ENCODE measurements at regions not wholly inside any gene's neighbourhood (a gene's known extent, or its start where the extent isn't known, plus 50 kb on each side); places are given as distances from the start of the nearest gene placed in this dataset.
"Not testable (repeated sequence)": the region's sequence is repeated elsewhere in the genome, so short reads cannot be mapped to it uniquely, and the experiment has no call there.

DNA sequence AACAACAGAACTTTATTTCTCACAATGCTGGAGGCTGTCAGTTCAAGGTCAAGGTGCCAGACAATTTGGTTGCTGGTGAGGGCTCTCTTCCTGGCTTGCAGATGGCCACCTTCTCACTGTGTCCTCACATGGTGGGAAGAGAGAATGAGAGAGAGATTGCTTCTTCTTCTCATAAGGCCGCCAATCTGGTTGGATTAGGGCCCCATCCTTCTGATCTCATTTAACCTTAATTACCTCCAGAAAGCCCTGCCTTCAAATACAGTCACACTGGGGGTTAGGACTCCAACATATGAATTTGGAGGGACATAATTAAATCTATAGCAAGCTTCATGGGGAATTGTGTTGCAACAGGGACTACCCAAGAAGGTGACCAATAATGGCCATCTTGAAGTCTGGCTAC, 110.2 kb downstream of the LHX2 start:
- Histone ChIP-seq H3K27me3 (ENCODE audit: control insufficient read depth, insufficient read depth, low read length) (no peaks in the 10 kb centered on the region), H3K27ac (ENCODE audit: low read length) (no peak overlapping the region), H3K9me3 (ENCODE audit: control insufficient read depth, insufficient read depth, low read depth, low read length) (no peaks in the 10 kb centered on the region), H3K4me1 (ENCODE audit: control insufficient read depth, insufficient read depth, low read length) (peaks cover 2% of the 10 kb centered on the region; the same call in 1 of the 2 replicates), H3K36me3 (ENCODE audit: control insufficient read depth, insufficient read depth, low read length) (no peaks in the 10 kb centered on the region), H3K4me3 (ENCODE audit: low read depth in 2 of 2, low read length in 2 of 2) (no peak overlapping the region)
- no peak for TF ChIP-seq TCF7L2 (IDR thresholded peaks at IDR 0.05; ENCODE audit: low read depth, low read length)
- intact Hi-C loops (cut with micrococcal nuclease; ENCODE audit: unreplicated experiment) (loop anchor here (10.0 kb wide), 1 partner anchor 193 kb away; no protein-coding TSS in a partner anchor), in situ Hi-C loops (cut with HindIII; ENCODE audit: low pct_unique_long_range_greater_than_20kb, low sequenced_read_pairs) (no loop called here)
- ChIA-PET CTCF (interaction anchor here (0.8 to 1.3 kb wide), 2 partner anchors 81 to 99 kb away, joined by 3 to 13 read pairs; no protein-coding TSS in a partner anchor), POLR2A (no interaction called here)
- BruUV-seq (replicated peaks), result no TSS peak
- ATAC-seq (no peak), DNase-seq (ENCODE audit: low read depth, low spot score) (no peak)

DNA sequence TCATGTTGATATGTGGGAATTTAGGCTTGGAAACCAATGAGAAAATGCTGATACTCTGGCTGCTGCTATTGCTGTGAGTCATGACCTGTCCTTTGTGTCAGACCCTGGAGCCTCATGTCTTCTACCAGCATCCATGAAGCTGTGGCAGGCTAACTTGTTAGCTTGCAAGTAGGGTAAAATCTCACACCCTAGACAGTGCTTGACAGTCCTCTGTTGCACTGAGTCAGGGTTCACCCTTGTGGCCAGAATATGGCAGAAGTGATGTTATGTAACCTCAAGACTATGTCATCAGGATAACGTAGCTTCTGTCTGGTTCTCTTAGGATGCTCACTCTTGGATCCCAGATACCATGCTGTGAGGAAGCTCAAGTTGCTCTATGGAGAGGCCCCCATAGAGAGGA, 110.8 kb downstream of the LHX2 start:
- POLR2A ChIA-PET, result no interaction called here
- TF ChIP-seq POLR2AphosphoS5 (IDR thresholded peaks at IDR 0.05; ENCODE audit: low read depth, low read length), result no peak
- TF ChIP-seq, protein P1, sequence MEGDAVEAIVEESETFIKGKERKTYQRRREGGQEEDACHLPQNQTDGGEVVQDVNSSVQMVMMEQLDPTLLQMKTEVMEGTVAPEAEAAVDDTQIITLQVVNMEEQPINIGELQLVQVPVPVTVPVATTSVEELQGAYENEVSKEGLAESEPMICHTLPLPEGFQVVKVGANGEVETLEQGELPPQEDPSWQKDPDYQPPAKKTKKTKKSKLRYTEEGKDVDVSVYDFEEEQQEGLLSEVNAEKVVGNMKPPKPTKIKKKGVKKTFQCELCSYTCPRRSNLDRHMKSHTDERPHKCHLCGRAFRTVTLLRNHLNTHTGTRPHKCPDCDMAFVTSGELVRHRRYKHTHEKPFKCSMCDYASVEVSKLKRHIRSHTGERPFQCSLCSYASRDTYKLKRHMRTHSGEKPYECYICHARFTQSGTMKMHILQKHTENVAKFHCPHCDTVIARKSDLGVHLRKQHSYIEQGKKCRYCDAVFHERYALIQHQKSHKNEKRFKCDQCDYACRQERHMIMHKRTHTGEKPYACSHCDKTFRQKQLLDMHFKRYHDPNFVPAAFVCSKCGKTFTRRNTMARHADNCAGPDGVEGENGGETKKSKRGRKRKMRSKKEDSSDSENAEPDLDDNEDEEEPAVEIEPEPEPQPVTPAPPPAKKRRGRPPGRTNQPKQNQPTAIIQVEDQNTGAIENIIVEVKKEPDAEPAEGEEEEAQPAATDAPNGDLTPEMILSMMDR (IDR thresholded peaks at IDR 0.05), result no peak
- TF ChIP-seq REST (IDR thresholded peaks at IDR 0.05; ENCODE audit: insufficient read depth in 1 of 2, low read depth in 2 of 2, low read length in 1 of 2), result no peak
- no peak for TF ChIP-seq SIN3A (IDR thresholded peaks at IDR 0.05; ENCODE audit: borderline replicate concordance, insufficient read depth, low read depth, low read length)
- TF ChIP-seq TCF7L2 (IDR thresholded peaks at IDR 0.05; ENCODE audit: low read depth, low read length), result no peak
- no TSS peak for BruUV-seq (replicated peaks)
- DNase-seq (ENCODE audit: low read depth, low spot score) (no peak), ATAC-seq (no peak)
- intact Hi-C loops (cut with micrococcal nuclease; ENCODE audit: unreplicated experiment) (loop anchor here (10.0 kb wide), 1 partner anchor 192 kb away; no protein-coding TSS in a partner anchor), in situ Hi-C loops (cut with HindIII; ENCODE audit: low pct_unique_long_range_greater_than_20kb, low sequenced_read_pairs) (no loop called here)
- Histone ChIP-seq H3K36me3 (ENCODE audit: control insufficient read depth, insufficient read depth, low read length) (no peaks in the 10 kb centered on the region), H3K27me3 (ENCODE audit: control insufficient read depth, insufficient read depth, low read length) (no peaks in the 10 kb centered on the region), H3K4me3 (ENCODE audit: low read depth in 2 of 2, low read length in 2 of 2) (no peak overlapping the region), H3K4me1 (ENCODE audit: control insufficient read depth, insufficient read depth, low read length) (peaks cover 2% of the 10 kb centered on the region; the same call in 1 of the 2 replicates), H3K27ac (ENCODE audit: low read length) (no peak overlapping the region), H3K9me3 (ENCODE audit: control insufficient read depth, insufficient read depth, low read depth, low read length) (no peaks in the 10 kb centered on the region)
- CTCF ChIA-PET, result interaction anchor here (0.8 to 1.3 kb wide), 2 partner anchors 82 to 100 kb away, joined by 3 to 13 read pairs; no protein-coding TSS in a partner anchor

DNA sequence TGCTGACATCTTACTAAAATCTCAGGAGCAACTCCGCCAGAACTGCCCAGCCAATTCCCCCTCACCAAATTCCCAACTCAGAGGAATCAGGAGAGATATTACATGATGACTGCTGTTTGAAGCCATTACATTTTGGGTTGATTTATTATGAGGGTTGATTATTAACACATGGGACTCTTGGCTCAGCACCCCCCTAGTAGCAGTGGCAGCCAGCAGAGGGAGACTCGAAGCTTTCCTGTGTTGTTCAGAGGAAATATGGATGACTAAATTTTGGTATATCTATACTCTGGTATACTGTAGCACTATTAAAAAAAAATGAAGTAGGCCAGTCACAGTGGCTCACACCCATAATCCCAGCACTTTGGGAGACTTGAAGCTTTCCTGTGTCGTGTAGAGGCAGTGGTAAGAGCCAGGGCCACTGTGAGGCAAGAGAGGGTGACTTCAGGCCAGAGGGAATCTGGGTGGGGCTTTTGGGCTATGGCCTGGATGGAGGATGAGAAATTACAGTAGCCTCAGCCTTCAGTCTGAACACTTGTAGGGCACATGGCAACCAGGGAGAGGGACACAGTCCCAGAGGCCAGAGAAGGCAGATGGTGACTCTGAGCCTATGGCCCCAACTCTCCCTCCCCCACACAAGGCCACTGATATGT, 111.4 kb downstream of the LHX2 start:
- no peak for DNase-seq (ENCODE audit: low read depth, low spot score)
- CTCF ChIA-PET, result interaction anchor here (0.8 to 1.3 kb wide), 3 partner anchors 82 to 161 kb away, joined by 3 to 13 read pairs (median 6); no protein-coding TSS in a partner anchor

DNA sequence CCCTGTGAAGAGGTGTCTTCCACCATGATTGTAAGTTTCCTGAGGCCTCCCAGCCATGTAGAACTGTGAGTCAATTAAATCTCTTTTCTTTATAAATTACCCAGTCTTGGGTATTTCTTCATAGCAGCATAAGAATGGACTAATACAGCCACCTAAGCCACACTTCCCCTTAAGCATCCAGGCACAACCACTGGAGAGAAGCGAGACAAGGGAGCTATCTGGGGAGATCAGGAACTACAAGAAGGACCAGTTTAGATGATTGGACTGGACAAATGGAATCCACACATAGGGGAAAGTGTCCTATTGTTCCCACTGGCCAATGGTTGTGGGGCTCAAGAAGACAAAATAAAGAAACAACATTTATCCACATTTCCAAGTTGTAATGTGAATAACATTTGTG, 112.1 kb downstream of the LHX2 start:
- ChIA-PET CTCF (interaction anchor here (1.0 kb wide), 1 partner anchor 161 kb away, joined by 6 read pairs; no protein-coding TSS in a partner anchor), POLR2A (interaction anchor here (0.6 kb wide), 1 partner anchor 107 kb away, joined by 4 read pairs; no protein-coding TSS in a partner anchor)
- DNase-seq (ENCODE audit: low read depth, low spot score); H3K36me3 ChIP-seq (ENCODE audit: control insufficient read depth, insufficient read depth, low read length); H3K27ac ChIP-seq (ENCODE audit: low read length); H3K4me3 ChIP-seq (ENCODE audit: low read depth in 2 of 2, low read length in 2 of 2); ATAC-seq; in situ Hi-C loops (cut with HindIII; ENCODE audit: low pct_unique_long_range_greater_than_20kb, low sequenced_read_pairs); H3K27me3 ChIP-seq (ENCODE audit: control insufficient read depth, insufficient read depth, low read length); H3K9me3 ChIP-seq (ENCODE audit: control insufficient read depth, insufficient read depth, low read depth, low read length); BruUV-seq (replicated peaks): not testable (repeated sequence)
- peaks cover 10% of the 10 kb centered on the region for H3K4me1 ChIP-seq (ENCODE audit: control insufficient read depth, insufficient read depth, low read length)
- intact Hi-C loops (cut with micrococcal nuclease; ENCODE audit: unreplicated experiment), result loop anchor here (10.0 kb wide), 1 partner anchor 191 kb away; no protein-coding TSS in a partner anchor

More for the DNA sequence above, 111.4 kb downstream of the LHX2 start:
- Histone ChIP-seq H3K4me3 (ENCODE audit: low read depth in 2 of 2, low read length in 2 of 2) (no peak overlapping the region), H3K27ac (ENCODE audit: low read length) (no peak overlapping the region), H3K9me3 (ENCODE audit: control insufficient read depth, insufficient read depth, low read depth, low read length) (no peaks in the 10 kb centered on the region), H3K27me3 (ENCODE audit: control insufficient read depth, insufficient read depth, low read length) (no peaks in the 10 kb centered on the region), H3K4me1 (ENCODE audit: control insufficient read depth, insufficient read depth, low read length) (peaks cover 3% of the 10 kb centered on the region; the same call in 1 of the 2 replicates), H3K36me3 (ENCODE audit: control insufficient read depth, insufficient read depth, low read length) (no peaks in the 10 kb centered on the region)
- intact Hi-C loops (cut with micrococcal nuclease; ENCODE audit: unreplicated experiment) (loop anchor here (10.0 kb wide), 1 partner anchor 192 kb away; no protein-coding TSS in a partner anchor), in situ Hi-C loops (cut with HindIII; ENCODE audit: low pct_unique_long_range_greater_than_20kb, low sequenced_read_pairs) (no loop called here)
- TF ChIP-seq TCF7L2 (IDR thresholded peaks at IDR 0.05; ENCODE audit: low read depth, low read length), result no peak
- TF ChIP-seq, protein P1 (IDR thresholded peaks at IDR 0.05), result peak; percentile 45
- BruUV-seq (replicated peaks), result no TSS peak
- ATAC-seq, result no peak
- POLR2A ChIA-PET, result no interaction called here
